ENCODE measurements at regions not wholly inside any gene's neighbourhood (a gene's known extent, or its start where the extent isn't known, plus 50 kb on each side); places are given as distances from the start of the nearest gene placed in this dataset.

- no peak for TF ChIP-seq POLR2A (IDR thresholded peaks at IDR 0.05)
- TF ChIP-seq CTCF (IDR thresholded peaks at IDR 0.05): no peak
These were observed 429.9 kb downstream of the ADGRL2 start for GRCh38 chr1:82230667-82231066.
